GM19438 (cell line): ENCODE measurements at regions not wholly inside any gene's neighbourhood (a gene's known extent, or its start where the extent isn't known, plus 50 kb on each side); places are given as distances from the start of the nearest gene placed in this dataset.

Experiments
- ATAC-seq: cut with Tn5 transposase; IDR thresholded peaks from one replicate; pipeline ENCODE4 v1.9.1; 2021; ENCODE audit warnings: low read depth; ENCODE audit not compliant: unreplicated experiment

GRCh38 chrX:30156880-30157560 is 58.3 kb upstream of the MAGEB2 start:
- no peak for ATAC-seq

GRCh38 chrX:30161043-30161442 is 54.3 kb upstream of the MAGEB2 start:
- ATAC-seq = no peak
